Activated T-cell treated with anti-CD3 and anti-CD28 coated beads, Interleukin-2, amount 50 U/mL, for 24 hours (primary cell): ENCODE measurements at regions not wholly inside any gene's neighbourhood (a gene's known extent, or its start where the extent isn't known, plus 50 kb on each side); places are given as distances from the start of the nearest gene placed in this dataset.

Experiments used
- DNase-seq: peaks from one replicate; pipeline ENCODE4 v3.0.0-alpha.2; 2020
- H3K27ac Mint-ChIP-seq: 2 replicates; pipeline ENCODE4 v1.8.0; 2020; ENCODE audit warnings: mild to moderate bottlenecking, mixed read lengths
- H3K27me3 Mint-ChIP-seq: 2 replicates; pipeline ENCODE4 v1.8.0; 2020; ENCODE audit warnings: mixed read lengths
- H3K36me3 Mint-ChIP-seq: 2 replicates; pipeline ENCODE4 v1.8.0; 2020; ENCODE audit warnings: low read depth, mixed read lengths
- H3K4me1 Mint-ChIP-seq: 2 replicates; pipeline ENCODE4 v1.8.0; 2020; ENCODE audit warnings: low read depth, mixed read lengths
- H3K4me3 Mint-ChIP-seq: 2 replicates; pipeline ENCODE4 v1.8.0; 2020; ENCODE audit warnings: mild to moderate bottlenecking, moderate library complexity, mixed read lengths
- H3K9me3 Mint-ChIP-seq: 2 replicates; pipeline ENCODE4 v1.8.0; 2020; ENCODE audit warnings: mixed read lengths

GRCh38 chr13:80249516-80250212 is 91.3 kb downstream of the SPRY2 start:
- no peaks in the 10 kb centered on the region for H3K9me3 Mint-ChIP-seq
- no peaks in the 10 kb centered on the region for H3K4me1 Mint-ChIP-seq
- no peak overlapping the region for H3K4me3 Mint-ChIP-seq
- no peak overlapping the region for H3K27ac Mint-ChIP-seq
- no peak for DNase-seq
- H3K27me3 Mint-ChIP-seq = no peaks in the 10 kb centered on the region
- H3K36me3 Mint-ChIP-seq = no peaks in the 10 kb centered on the region

GRCh38 chr13:80245162-80245733 is 95.7 kb downstream of the SPRY2 start:
- Mint-ChIP-seq H3K27me3 (no peaks in the 10 kb centered on the region), H3K4me3 (no peak overlapping the region), H3K27ac (no peak overlapping the region), H3K9me3 (no peaks in the 10 kb centered on the region), H3K36me3 (no peaks in the 10 kb centered on the region), H3K4me1 (no peaks in the 10 kb centered on the region)
- no peak for DNase-seq

- no peaks in the 10 kb centered on the region for H3K27me3 Mint-ChIP-seq
- H3K9me3 Mint-ChIP-seq = no peaks in the 10 kb centered on the region
- H3K4me1 Mint-ChIP-seq = no peaks in the 10 kb centered on the region
- H3K36me3 Mint-ChIP-seq = no peaks in the 10 kb centered on the region
- DNase-seq = no peak
- no peak overlapping the region for H3K27ac Mint-ChIP-seq
- H3K4me3 Mint-ChIP-seq = no peak overlapping the region
Measured at GRCh38 chr13:80244574-80244973, 96.4 kb downstream of the SPRY2 start.

- Mint-ChIP-seq H3K27me3 (no peaks in the 10 kb centered on the region), H3K27ac (no peak overlapping the region), H3K4me3 (no peak overlapping the region), H3K36me3 (no peaks in the 10 kb centered on the region), H3K4me1 (no peaks in the 10 kb centered on the region), H3K9me3 (no peaks in the 10 kb centered on the region)
- DNase-seq = no peak
Measured at GRCh38 chr13:80242728-80243427, 98.0 kb downstream of the SPRY2 start.

- no peaks in the 10 kb centered on the region for H3K27me3 Mint-ChIP-seq
- H3K4me3 Mint-ChIP-seq = no peak overlapping the region
- no peaks in the 10 kb centered on the region for H3K36me3 Mint-ChIP-seq
- no peak for DNase-seq
- H3K4me1 Mint-ChIP-seq = no peaks in the 10 kb centered on the region
- H3K27ac Mint-ChIP-seq = no peak overlapping the region
- no peaks in the 10 kb centered on the region for H3K9me3 Mint-ChIP-seq
Measured at GRCh38 chr13:80239571-80240255, 101.2 kb downstream of the SPRY2 start.

- Mint-ChIP-seq H3K4me1 (no peaks in the 10 kb centered on the region), H3K4me3 (no peak overlapping the region)
- DNase-seq = no peak
Measured at GRCh38 chr13:80239116-80239515, 101.8 kb downstream of the SPRY2 start.

GRCh38 chr13:80237646-80238045 is 103.3 kb downstream of the SPRY2 start:
- Mint-ChIP-seq H3K4me1 (no peaks in the 10 kb centered on the region), H3K4me3 (no peak overlapping the region), H3K27me3 (no peaks in the 10 kb centered on the region), H3K9me3 (no peaks in the 10 kb centered on the region), H3K27ac (no peak overlapping the region), H3K36me3 (no peaks in the 10 kb centered on the region)
- no peak for DNase-seq

More at GRCh38 chr13:80239116-80239515, 101.8 kb downstream of the SPRY2 start:
- no peaks in the 10 kb centered on the region for H3K27me3 Mint-ChIP-seq
- no peaks in the 10 kb centered on the region for H3K36me3 Mint-ChIP-seq
- no peak overlapping the region for H3K27ac Mint-ChIP-seq
- no peaks in the 10 kb centered on the region for H3K9me3 Mint-ChIP-seq

- no peak for DNase-seq
- H3K27me3 Mint-ChIP-seq = no peaks in the 10 kb centered on the region
- no peaks in the 10 kb centered on the region for H3K36me3 Mint-ChIP-seq
- no peak overlapping the region for H3K27ac Mint-ChIP-seq
- H3K4me3 Mint-ChIP-seq = no peak overlapping the region
- H3K4me1 Mint-ChIP-seq = no peaks in the 10 kb centered on the region
- no peaks in the 10 kb centered on the region for H3K9me3 Mint-ChIP-seq
Measured at GRCh38 chr13:80235967-80236302, 105.0 kb downstream of the SPRY2 start.

- no peaks in the 10 kb centered on the region for H3K27me3 Mint-ChIP-seq
- no peaks in the 10 kb centered on the region for H3K4me1 Mint-ChIP-seq
- H3K4me3 Mint-ChIP-seq = no peak overlapping the region
- H3K9me3 Mint-ChIP-seq = no peaks in the 10 kb centered on the region
- no peak for DNase-seq
- no peak overlapping the region for H3K27ac Mint-ChIP-seq
- H3K36me3 Mint-ChIP-seq = no peaks in the 10 kb centered on the region
Measured at GRCh38 chr13:80235166-80235966, 105.6 kb downstream of the SPRY2 start.

GRCh38 chr13:80227645-80228044 is 113.3 kb downstream of the SPRY2 start:
- Mint-ChIP-seq H3K4me1 (no peaks in the 10 kb centered on the region), H3K27me3 (no peaks in the 10 kb centered on the region), H3K27ac (no peak overlapping the region), H3K36me3 (no peaks in the 10 kb centered on the region), H3K9me3 (peaks cover 2% of the 10 kb centered on the region), H3K4me3 (no peak overlapping the region)
- no peak for DNase-seq

- Mint-ChIP-seq H3K4me1 (no peaks in the 10 kb centered on the region), H3K27ac (no peak overlapping the region), H3K4me3 (no peak overlapping the region)
Measured at GRCh38 chr13:80226645-80227044, 114.3 kb downstream of the SPRY2 start.

GRCh38 chr13:80224468-80224867 is 116.5 kb downstream of the SPRY2 start:
- no peaks in the 10 kb centered on the region for H3K27me3 Mint-ChIP-seq
- H3K4me3 Mint-ChIP-seq = no peak overlapping the region
- no peak overlapping the region for H3K27ac Mint-ChIP-seq
- H3K36me3 Mint-ChIP-seq = no peaks in the 10 kb centered on the region
- H3K9me3 Mint-ChIP-seq = peaks cover 2% of the 10 kb centered on the region
- DNase-seq = no peak
- H3K4me1 Mint-ChIP-seq = no peaks in the 10 kb centered on the region

More at GRCh38 chr13:80226645-80227044, 114.3 kb downstream of the SPRY2 start:
- no peaks in the 10 kb centered on the region for H3K27me3 Mint-ChIP-seq
- peaks cover 2% of the 10 kb centered on the region for H3K9me3 Mint-ChIP-seq
- no peak for DNase-seq
- no peaks in the 10 kb centered on the region for H3K36me3 Mint-ChIP-seq

GRCh38 chr13:80217614-80218456 is 123.1 kb downstream of the SPRY2 start:
- Mint-ChIP-seq H3K4me3 (no peak overlapping the region), H3K27me3 (no peaks in the 10 kb centered on the region), H3K27ac (no peak overlapping the region), H3K36me3 (no peaks in the 10 kb centered on the region), H3K9me3 (peaks cover 2% of the 10 kb centered on the region), H3K4me1 (no peaks in the 10 kb centered on the region)
- DNase-seq = no peak
